ENCODE measurements at regions not wholly inside any gene's neighbourhood (a gene's known extent, or its start where the extent isn't known, plus 50 kb on each side); places are given as distances from the start of the nearest gene placed in this dataset.

GRCh38 chr4:170775851-170776250, 686.1 kb upstream of the AADAT start:
- no peak for DNase-seq (ENCODE audit: low read depth)
- TF ChIP-seq, protein P1, sequence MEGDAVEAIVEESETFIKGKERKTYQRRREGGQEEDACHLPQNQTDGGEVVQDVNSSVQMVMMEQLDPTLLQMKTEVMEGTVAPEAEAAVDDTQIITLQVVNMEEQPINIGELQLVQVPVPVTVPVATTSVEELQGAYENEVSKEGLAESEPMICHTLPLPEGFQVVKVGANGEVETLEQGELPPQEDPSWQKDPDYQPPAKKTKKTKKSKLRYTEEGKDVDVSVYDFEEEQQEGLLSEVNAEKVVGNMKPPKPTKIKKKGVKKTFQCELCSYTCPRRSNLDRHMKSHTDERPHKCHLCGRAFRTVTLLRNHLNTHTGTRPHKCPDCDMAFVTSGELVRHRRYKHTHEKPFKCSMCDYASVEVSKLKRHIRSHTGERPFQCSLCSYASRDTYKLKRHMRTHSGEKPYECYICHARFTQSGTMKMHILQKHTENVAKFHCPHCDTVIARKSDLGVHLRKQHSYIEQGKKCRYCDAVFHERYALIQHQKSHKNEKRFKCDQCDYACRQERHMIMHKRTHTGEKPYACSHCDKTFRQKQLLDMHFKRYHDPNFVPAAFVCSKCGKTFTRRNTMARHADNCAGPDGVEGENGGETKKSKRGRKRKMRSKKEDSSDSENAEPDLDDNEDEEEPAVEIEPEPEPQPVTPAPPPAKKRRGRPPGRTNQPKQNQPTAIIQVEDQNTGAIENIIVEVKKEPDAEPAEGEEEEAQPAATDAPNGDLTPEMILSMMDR (IDR thresholded peaks at IDR 0.05; ENCODE audit: insufficient read depth, low read depth, low read length, missing control alignments), result no peak
- no peak overlapping the region for H3K4me3 ChIP-seq (ENCODE audit: low read depth, low read length)

- H3K4me3 ChIP-seq (ENCODE audit: low read depth, low read length), result no peak overlapping the region
- no peak for DNase-seq (ENCODE audit: low read depth)
- TF ChIP-seq, protein P1 (IDR thresholded peaks at IDR 0.05; ENCODE audit: insufficient read depth, low read depth, low read length, missing control alignments), result no peak
Observed at GRCh38 chr4:170773709-170774273, 684.0 kb upstream of the AADAT start.

GRCh38 chr4:170772429-170772828, 682.7 kb upstream of the AADAT start:
- TF ChIP-seq, protein P1 (IDR thresholded peaks at IDR 0.05; ENCODE audit: insufficient read depth, low read depth, low read length, missing control alignments), result no peak
- no peak overlapping the region for H3K4me3 ChIP-seq (ENCODE audit: low read depth, low read length)
- DNase-seq (ENCODE audit: low read depth), result no peak

- no peak for DNase-seq (ENCODE audit: low read depth)
- no peak overlapping the region for H3K4me3 ChIP-seq (ENCODE audit: low read depth, low read length)
- TF ChIP-seq, protein P1 (IDR thresholded peaks at IDR 0.05; ENCODE audit: insufficient read depth, low read depth, low read length, missing control alignments), result no peak
Observed at GRCh38 chr4:170770664-170771063, 680.9 kb upstream of the AADAT start.

DNA sequence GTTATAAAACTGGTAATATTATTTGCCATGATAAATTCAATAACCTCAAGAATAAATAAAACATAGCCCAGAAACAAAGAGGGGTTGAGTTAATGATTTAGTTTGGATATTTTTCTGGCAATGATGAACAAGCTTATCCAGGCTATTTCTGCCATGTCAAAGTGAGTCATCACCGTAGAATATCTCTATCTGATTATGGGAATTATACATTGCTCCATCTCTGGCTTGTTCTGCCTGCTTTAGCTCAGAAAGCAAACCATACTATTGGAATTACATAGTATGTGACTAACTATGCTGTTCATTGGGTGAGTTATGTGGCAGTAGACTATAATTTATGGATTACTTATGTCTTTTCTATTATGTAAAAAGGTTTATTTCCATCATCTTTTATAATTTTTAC, 680.1 kb upstream of the AADAT start:
- TF ChIP-seq, protein P1 (IDR thresholded peaks at IDR 0.05; ENCODE audit: insufficient read depth, low read depth, low read length, missing control alignments), result no peak
- DNase-seq (ENCODE audit: low read depth), result no peak
- no peak overlapping the region for H3K4me3 ChIP-seq (ENCODE audit: low read depth, low read length)

- H3K4me3 ChIP-seq (ENCODE audit: low read depth, low read length), result no peak overlapping the region
- TF ChIP-seq, protein P1 (IDR thresholded peaks at IDR 0.05; ENCODE audit: insufficient read depth, low read depth, low read length, missing control alignments), result no peak
- DNase-seq (ENCODE audit: low read depth), result peak; percentile 13
Observed at GRCh38 chr4:170758988-170759387, 669.2 kb upstream of the AADAT start.

GRCh38 chr4:170750519-170750918, 660.8 kb upstream of the AADAT start:
- DNase-seq (ENCODE audit: low read depth), result peak; percentile 22
- TF ChIP-seq, protein P1 (IDR thresholded peaks at IDR 0.05; ENCODE audit: insufficient read depth, low read depth, low read length, missing control alignments), result no peak
- H3K4me3 ChIP-seq (ENCODE audit: low read depth, low read length), result no peak overlapping the region
